Endothelial cell (in vitro differentiated cells): ENCODE measurements at regions not wholly inside any gene's neighbourhood (a gene's known extent, or its start where the extent isn't known, plus 50 kb on each side); places are given as distances from the start of the nearest gene placed in this dataset.

ENCODE experiments used
- DNase-seq: peaks from one replicate; pipeline ENCODE4 v3.0.0; 2021; ENCODE audit warnings: low spot score
- H3K27ac Mint-ChIP-seq: one replicate; pipeline ENCODE4 v1.8.0; 2021; ENCODE audit warnings: mixed read lengths, inconsistent platforms; ENCODE audit not compliant: unreplicated experiment
- H3K27me3 Mint-ChIP-seq: one replicate; pipeline ENCODE4 v1.8.0; 2021; ENCODE audit warnings: mild to moderate bottlenecking, moderate library complexity, mixed read lengths, inconsistent platforms; ENCODE audit not compliant: unreplicated experiment
- H3K36me3 Mint-ChIP-seq: one replicate; pipeline ENCODE4 v1.8.0; 2021; ENCODE audit warnings: mild to moderate bottlenecking, low read depth, mixed read lengths, inconsistent platforms; ENCODE audit not compliant: unreplicated experiment
- H3K4me1 Mint-ChIP-seq: one replicate; pipeline ENCODE4 v1.8.0; 2021; ENCODE audit warnings: mild to moderate bottlenecking, mixed read lengths, inconsistent platforms; ENCODE audit not compliant: unreplicated experiment
- H3K4me3 Mint-ChIP-seq: one replicate; pipeline ENCODE4 v1.8.0; 2021; ENCODE audit warnings: mild to moderate bottlenecking, mixed read lengths, inconsistent platforms; ENCODE audit not compliant: unreplicated experiment
- H3K9me3 Mint-ChIP-seq: one replicate; pipeline ENCODE4 v1.8.0; 2021; ENCODE audit warnings: mixed read lengths, inconsistent platforms; ENCODE audit not compliant: unreplicated experiment
- CTCF ChIP-seq: fragments of 200-600 bp; sonication (generic); IDR thresholded peaks from one replicate; pipeline ENCODE4 v1.5.0; 2021; ENCODE audit warnings: antibody characterized with exemption; ENCODE audit not compliant: unreplicated experiment

DNA sequence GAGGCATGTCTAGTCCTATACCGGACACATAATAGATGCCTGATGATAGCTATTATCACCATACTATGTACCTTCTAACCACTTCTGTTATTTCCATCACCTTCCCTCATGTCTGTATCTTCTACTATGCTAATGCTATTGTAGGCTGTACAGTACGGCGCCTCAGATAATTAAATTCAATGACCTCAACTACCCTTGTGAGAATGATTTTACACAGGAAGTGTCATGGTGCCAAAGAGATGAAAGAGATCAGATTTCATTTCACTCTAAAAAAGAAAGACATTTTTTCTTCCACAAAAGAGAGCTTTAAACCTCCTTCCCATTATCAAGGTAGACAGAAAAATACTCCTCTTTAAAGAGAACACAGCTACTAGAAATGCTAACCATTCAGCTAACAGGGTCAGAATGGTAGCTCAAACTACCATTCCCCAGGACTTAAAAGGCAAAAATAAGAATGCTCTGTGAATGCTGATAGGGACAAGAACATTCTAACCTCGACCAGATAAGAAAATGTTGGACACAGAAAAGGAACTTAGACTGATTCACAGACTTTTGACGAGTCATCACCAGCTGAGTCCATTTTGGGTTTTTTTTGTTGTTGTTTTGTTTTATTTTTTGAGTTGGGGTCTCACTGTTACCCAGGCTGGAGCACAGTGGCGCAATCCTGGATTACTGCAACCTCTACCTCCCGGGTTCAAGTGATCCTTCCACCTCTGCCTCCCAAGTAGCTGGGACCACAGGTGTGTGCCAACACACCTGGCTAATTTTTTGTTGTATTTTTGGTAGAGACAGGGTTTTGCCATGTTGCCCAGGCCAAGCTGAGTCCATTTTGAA lies 99.2 kb upstream of the RAPGEF2 start:
- no peaks in the 10 kb centered on the region for H3K36me3 Mint-ChIP-seq
- no peak for TF ChIP-seq CTCF
- no peak overlapping the region for H3K4me3 Mint-ChIP-seq
- H3K9me3 Mint-ChIP-seq = no peaks in the 10 kb centered on the region
- H3K27me3 Mint-ChIP-seq = peaks cover 1% of the 10 kb centered on the region
- H3K4me1 Mint-ChIP-seq = peaks cover 5% of the 10 kb centered on the region
- no peak overlapping the region for H3K27ac Mint-ChIP-seq
- DNase-seq = no peak

DNA sequence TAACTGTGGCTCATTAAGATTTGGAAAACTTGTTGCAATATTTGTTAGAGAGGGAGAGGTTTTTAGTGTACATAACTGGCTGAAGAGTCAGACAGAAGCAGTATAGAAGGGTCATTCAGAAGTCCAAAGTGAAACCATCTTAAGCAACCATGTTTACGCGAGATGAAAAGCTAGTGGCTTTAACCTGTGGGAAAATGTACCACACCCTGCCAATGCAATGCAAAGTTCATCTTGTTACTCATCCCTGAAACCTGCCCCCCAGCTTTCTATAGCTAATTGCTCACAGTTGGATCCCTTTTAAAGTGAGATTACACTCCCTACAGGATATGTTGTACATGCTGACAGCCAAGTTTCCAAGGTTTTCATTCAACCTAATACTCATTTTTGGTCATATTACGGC lies 96.7 kb upstream of the RAPGEF2 start:
- Mint-ChIP-seq H3K27me3 (peaks cover 1% of the 10 kb centered on the region), H3K36me3 (no peaks in the 10 kb centered on the region), H3K9me3 (no peaks in the 10 kb centered on the region), H3K27ac (no peak overlapping the region), H3K4me1 (peaks cover 7% of the 10 kb centered on the region), H3K4me3 (no peak overlapping the region)
- TF ChIP-seq CTCF = no peak
- DNase-seq = no peak

DNA sequence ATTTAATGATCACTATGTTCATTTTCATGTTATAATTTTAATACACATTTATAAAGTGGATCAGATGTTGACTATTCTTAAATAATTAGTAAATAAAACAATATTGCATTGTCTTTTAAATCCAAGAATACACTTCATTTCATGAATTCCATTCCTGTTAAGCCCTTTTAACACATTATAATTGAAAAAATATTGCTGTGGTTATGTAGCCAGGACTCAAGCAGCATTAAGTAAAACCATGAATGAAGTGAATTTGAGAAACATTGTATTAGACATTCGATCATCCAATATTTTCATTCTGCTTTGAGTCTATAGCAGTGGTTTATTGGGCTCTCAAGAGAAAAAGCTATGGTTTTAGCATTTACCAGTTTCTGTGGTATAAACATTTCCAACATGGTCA lies 94.2 kb upstream of the RAPGEF2 start:
- no peaks in the 10 kb centered on the region for H3K9me3 Mint-ChIP-seq
- no peak overlapping the region for H3K27ac Mint-ChIP-seq
- H3K4me3 Mint-ChIP-seq = no peak overlapping the region
- peaks cover 2% of the 10 kb centered on the region for H3K4me1 Mint-ChIP-seq
- DNase-seq = no peak
- TF ChIP-seq CTCF = no peak
- no peaks in the 10 kb centered on the region for H3K36me3 Mint-ChIP-seq
- peaks cover 1% of the 10 kb centered on the region for H3K27me3 Mint-ChIP-seq

- no peaks in the 10 kb centered on the region for H3K9me3 Mint-ChIP-seq
- H3K4me1 Mint-ChIP-seq = peaks cover 2% of the 10 kb centered on the region
- H3K4me3 Mint-ChIP-seq = no peak overlapping the region
- no peak for TF ChIP-seq CTCF
- peaks cover 1% of the 10 kb centered on the region for H3K27me3 Mint-ChIP-seq
- no peak overlapping the region for H3K27ac Mint-ChIP-seq
- no peak for DNase-seq
- no peaks in the 10 kb centered on the region for H3K36me3 Mint-ChIP-seq
Observed at GRCh38 chr4:159009521-159009920, 93.4 kb upstream of the RAPGEF2 start.

DNA sequence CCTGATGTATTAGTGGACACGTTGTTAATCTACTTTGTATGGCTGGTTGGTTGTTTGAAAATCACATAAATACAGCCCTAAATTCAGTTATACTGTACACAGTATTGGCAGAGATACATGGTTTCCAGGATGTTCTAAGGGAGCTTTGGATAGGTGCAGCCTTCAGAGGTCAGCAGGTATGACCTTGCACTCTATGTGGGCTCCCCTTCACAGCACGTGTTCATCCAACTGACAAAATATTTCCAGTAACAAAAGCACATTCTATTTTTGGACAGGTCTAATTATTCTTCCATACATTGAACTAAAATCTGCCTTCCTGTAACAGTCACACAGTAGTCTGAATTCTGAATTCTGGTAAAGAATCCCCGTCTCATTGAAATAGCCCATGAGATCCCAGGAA lies 92.8 kb upstream of the RAPGEF2 start:
- Mint-ChIP-seq H3K27ac (no peak overlapping the region), H3K36me3 (no peaks in the 10 kb centered on the region), H3K27me3 (peaks cover 1% of the 10 kb centered on the region), H3K4me1 (peaks cover 2% of the 10 kb centered on the region), H3K4me3 (no peak overlapping the region), H3K9me3 (no peaks in the 10 kb centered on the region)
- DNase-seq = no peak
- no peak for TF ChIP-seq CTCF
